DMS153 (cell line): ENCODE measurements at regions not wholly inside any gene's neighbourhood (a gene's known extent, or its start where the extent isn't known, plus 50 kb on each side); places are given as distances from the start of the nearest gene placed in this dataset.

Experiments used
- DNase-seq: peaks from one replicate; lab custom pipeline; 2025; lab: John Stamatoyannopoulos, UW

- no peak for DNase-seq
Observed at GRCh38 chr2:19600506-19600905, 242.1 kb upstream of the OSR1 start.

- no peak for DNase-seq
Observed at GRCh38 chr2:19598971-19599370, 240.5 kb upstream of the OSR1 start.

GRCh38 chr2:19592197-19592596 is 233.8 kb upstream of the OSR1 start:
- DNase-seq = no peak

GRCh38 chr2:19589791-19590190 is 231.4 kb upstream of the OSR1 start:
- no peak for DNase-seq

GRCh38 chr2:19580830-19581229 is 222.4 kb upstream of the OSR1 start:
- no peak for DNase-seq

GRCh38 chr2:19580264-19580663 is 221.8 kb upstream of the OSR1 start:
- DNase-seq = no peak

GRCh38 chr2:19579461-19579860 is 221.0 kb upstream of the OSR1 start:
- DNase-seq = no peak

- DNase-seq = no peak
Observed at GRCh38 chr2:19577723-19578122, 219.3 kb upstream of the OSR1 start.

GRCh38 chr2:19576411-19576810 is 218.0 kb upstream of the OSR1 start:
- DNase-seq = peak; percentile 56

- DNase-seq = no peak
Observed at GRCh38 chr2:19575641-19576040, 217.2 kb upstream of the OSR1 start.

GRCh38 chr2:19574778-19575260 is 216.4 kb upstream of the OSR1 start:
- DNase-seq = peak; percentile 91

GRCh38 chr2:19573784-19574183 is 215.4 kb upstream of the OSR1 start:
- DNase-seq = no peak

GRCh38 chr2:19571773-19572172 is 213.3 kb upstream of the OSR1 start:
- no peak for DNase-seq

- no peak for DNase-seq
Observed at GRCh38 chr2:19569300-19569791, 210.9 kb upstream of the OSR1 start.

GRCh38 chr2:19568809-19569208 is 210.4 kb upstream of the OSR1 start:
- DNase-seq = no peak

GRCh38 chr2:19560785-19561184 is 202.4 kb upstream of the OSR1 start:
- DNase-seq = no peak

- DNase-seq = peak; percentile 34
Observed at GRCh38 chr2:19559596-19560240, 201.3 kb upstream of the OSR1 start.

- no peak for DNase-seq
Observed at GRCh38 chr2:19556648-19557047, 198.2 kb upstream of the OSR1 start.

GRCh38 chr2:19554520-19554919 is 196.1 kb upstream of the OSR1 start:
- DNase-seq = no peak

GRCh38 chr2:19552270-19552669 is 193.8 kb upstream of the OSR1 start:
- DNase-seq = no peak

- no peak for DNase-seq
Observed at GRCh38 chr2:19550750-19551149, 192.3 kb upstream of the OSR1 start.

- DNase-seq = no peak
Observed at GRCh38 chr2:19549821-19550220, 191.4 kb upstream of the OSR1 start.

- DNase-seq = no peak
Observed at GRCh38 chr2:19548116-19548515, 189.7 kb upstream of the OSR1 start.

GRCh38 chr2:19547321-19547720 is 188.9 kb upstream of the OSR1 start:
- no peak for DNase-seq
